A673 (cell line): ENCODE measurements at regions not wholly inside any gene's neighbourhood (a gene's known extent, or its start where the extent isn't known, plus 50 kb on each side); places are given as distances from the start of the nearest gene placed in this dataset.

Experiments used
- CTCF ChIP-seq: fragments of 300-800, 200-600 bp; sonication (generic); conservative IDR thresholded peaks from 2 replicates; pipeline ENCODE4 v1.5.1; 2017; ENCODE audit warnings: low read depth, mild to moderate bottlenecking, antibody characterized with exemption, low read length, moderate library complexity, mixed read lengths
- EZH2 ChIP-seq: fragments of 200-600 bp; sonication (generic); IDR thresholded peaks from 2 replicates; pipeline ENCODE4 v1.6.1; 2017; ENCODE audit warnings: borderline replicate concordance, low read depth, mild to moderate bottlenecking, mixed read lengths, antibody characterized with exemption, low read length; ENCODE audit not compliant: poor library complexity, severe bottlenecking

DNA sequence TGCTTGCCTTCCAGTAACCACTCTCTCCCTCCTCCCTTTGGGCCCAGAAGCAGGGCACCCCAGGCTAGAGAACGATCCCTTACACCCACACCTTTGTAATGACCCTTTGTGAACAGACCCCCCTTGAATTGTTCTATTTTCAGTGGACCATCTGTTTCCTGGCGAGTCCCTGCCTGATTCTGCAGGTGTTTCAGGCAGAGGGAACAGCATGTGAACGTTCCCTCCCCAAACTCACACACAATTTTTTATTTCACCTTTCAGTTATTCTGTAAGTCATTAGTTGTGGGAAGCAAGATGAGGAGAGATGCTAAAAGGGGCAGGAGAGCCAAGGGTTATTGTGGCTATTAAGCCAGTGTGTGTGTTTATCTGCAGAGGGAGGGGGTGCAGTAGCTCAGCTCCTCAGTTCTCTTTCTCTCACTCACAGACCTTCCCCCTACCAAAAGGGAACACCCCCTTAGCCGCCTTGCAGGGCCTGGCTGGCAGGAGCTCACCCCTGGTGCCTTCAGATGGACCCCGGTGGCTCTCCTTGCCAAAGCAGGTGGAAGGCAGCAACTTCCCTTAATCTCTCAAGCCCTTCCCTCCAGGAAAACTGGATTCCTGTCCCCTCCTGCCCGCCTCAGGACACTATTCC is 64.8 kb upstream of the SPON1 start:
- TF ChIP-seq CTCF: no peak
- TF ChIP-seq EZH2: no peak
